ENCODE measurements at regions not wholly inside any gene's neighbourhood (a gene's known extent, or its start where the extent isn't known, plus 50 kb on each side); places are given as distances from the start of the nearest gene placed in this dataset.

- DNase-seq, result no peak
- in situ Hi-C loops (cut with MboI; ENCODE audit: low pct_unique_long_range_greater_than_20kb, low sequenced_read_pairs), result no loop called here
Observed at GRCh38 chr1:222037720-222038119, 295.8 kb upstream of the DUSP10 start.

DNA sequence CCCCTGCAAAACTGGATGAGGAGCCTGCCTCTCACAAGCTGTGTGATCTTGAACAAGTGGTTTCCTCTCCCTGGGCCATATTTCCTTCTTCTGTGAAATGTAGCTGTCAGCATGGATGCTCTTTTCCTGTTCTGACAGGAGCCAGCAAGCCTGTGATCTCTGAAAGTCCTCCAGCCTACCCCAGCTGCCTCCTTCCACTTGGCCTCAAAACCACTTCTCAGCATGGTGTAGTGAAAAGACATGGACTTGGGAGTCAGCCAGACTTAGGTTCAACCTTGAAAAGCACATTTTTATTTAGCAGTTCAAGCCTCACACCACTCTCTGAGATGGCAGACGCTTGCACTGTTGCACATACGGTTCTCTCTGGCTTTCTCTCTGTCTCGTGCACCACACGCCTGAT, 292.9 kb upstream of the DUSP10 start:
- no peak for DNase-seq
- in situ Hi-C loops (cut with MboI; ENCODE audit: low pct_unique_long_range_greater_than_20kb, low sequenced_read_pairs), result no loop called here

DNA sequence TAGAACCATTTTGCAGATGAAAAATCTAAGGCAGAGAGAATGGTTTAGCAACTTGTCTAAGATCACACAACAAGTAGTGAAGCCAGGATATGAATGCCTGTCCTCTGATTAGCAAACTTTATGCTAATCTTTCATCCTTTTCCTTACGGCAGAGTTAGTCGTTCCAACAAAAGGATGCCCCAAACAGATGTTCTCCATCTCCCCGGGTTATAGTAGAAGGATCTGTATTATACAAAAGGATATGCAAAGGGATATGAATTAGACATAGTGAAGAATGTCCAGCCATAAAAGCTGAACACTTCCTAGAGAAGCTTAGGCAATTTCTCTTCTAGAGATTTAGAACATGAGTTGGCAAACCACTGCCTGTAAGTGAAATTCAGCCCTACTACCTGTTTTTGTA, 291.6 kb upstream of the DUSP10 start:
- in situ Hi-C loops (cut with MboI; ENCODE audit: low pct_unique_long_range_greater_than_20kb, low sequenced_read_pairs), result no loop called here
- no peak for DNase-seq

DNA sequence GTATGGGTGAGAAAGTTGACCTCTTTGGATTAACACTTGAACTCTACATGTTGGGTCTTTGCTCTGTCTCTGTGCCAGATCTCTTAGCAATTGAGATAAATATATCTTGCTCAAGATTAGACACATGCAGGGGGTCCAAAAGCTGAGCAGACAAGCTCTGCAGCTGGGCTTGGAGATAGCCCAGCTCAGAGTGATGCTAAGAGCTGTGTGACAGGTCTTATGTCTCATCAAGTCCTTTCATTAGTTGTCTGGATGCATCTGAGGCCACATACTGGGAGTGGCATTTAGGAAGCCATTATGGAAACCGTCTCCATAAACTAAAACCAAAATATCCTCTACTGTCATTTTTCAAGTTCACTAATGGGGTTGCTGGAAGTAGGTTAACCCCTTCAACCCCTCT, 289.4 kb upstream of the DUSP10 start:
- DNase-seq, result no peak
- in situ Hi-C loops (cut with MboI; ENCODE audit: low pct_unique_long_range_greater_than_20kb, low sequenced_read_pairs), result no loop called here

GRCh38 chr1:222028676-222029075, 286.8 kb upstream of the DUSP10 start:
- DNase-seq, result no peak
- in situ Hi-C loops (cut with MboI; ENCODE audit: low pct_unique_long_range_greater_than_20kb, low sequenced_read_pairs), result no loop called here

DNA sequence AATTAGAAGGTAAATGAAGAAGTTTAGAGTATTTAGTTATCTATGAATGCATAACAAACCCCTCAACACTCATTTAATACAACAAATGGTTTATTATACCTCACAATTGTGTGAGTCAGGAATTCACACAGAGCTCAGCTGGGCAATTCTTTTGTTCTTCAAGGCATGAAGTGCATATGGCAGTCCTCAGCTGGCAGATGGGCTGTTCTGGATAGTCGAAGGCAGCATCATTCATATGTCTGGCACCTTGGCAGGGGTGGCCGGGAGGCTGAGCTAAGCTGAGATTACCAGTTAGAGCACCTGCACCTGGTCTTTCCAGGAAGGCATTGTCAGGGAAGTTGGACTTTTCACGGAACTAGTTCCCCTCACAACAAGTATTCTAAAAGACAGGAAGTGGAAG, 286.2 kb upstream of the DUSP10 start:
- in situ Hi-C loops (cut with MboI; ENCODE audit: low pct_unique_long_range_greater_than_20kb, low sequenced_read_pairs), result no loop called here
- DNase-seq, result no peak

DNA sequence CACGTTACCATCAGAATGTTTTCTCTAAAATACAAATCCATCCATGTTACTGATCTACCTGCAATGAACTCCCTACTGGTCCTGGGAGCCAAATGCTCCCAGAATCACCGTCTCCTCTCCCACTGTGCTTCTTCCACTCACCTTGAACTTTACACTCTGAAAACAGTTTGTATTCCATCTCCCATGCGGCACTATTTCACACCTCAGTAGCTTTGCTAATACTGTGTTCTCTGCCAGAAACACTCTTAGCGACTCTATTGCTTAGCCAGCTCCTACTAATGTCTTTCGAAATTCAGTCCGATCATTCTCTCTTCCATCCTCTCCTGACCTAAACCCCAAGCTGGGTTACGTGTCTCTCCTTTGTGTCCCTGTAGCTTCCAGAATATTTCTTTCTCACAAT, 284.4 kb upstream of the DUSP10 start:
- no peak for DNase-seq
- in situ Hi-C loops (cut with MboI; ENCODE audit: low pct_unique_long_range_greater_than_20kb, low sequenced_read_pairs), result no loop called here

- DNase-seq, result no peak
- in situ Hi-C loops (cut with MboI; ENCODE audit: low pct_unique_long_range_greater_than_20kb, low sequenced_read_pairs), result no loop called here
Observed at GRCh38 chr1:222023025-222023424, 281.1 kb upstream of the DUSP10 start.

- no peak for DNase-seq
- in situ Hi-C loops (cut with MboI; ENCODE audit: low pct_unique_long_range_greater_than_20kb, low sequenced_read_pairs), result no loop called here
Observed at GRCh38 chr1:222021129-222021528, 279.2 kb upstream of the DUSP10 start.

DNA sequence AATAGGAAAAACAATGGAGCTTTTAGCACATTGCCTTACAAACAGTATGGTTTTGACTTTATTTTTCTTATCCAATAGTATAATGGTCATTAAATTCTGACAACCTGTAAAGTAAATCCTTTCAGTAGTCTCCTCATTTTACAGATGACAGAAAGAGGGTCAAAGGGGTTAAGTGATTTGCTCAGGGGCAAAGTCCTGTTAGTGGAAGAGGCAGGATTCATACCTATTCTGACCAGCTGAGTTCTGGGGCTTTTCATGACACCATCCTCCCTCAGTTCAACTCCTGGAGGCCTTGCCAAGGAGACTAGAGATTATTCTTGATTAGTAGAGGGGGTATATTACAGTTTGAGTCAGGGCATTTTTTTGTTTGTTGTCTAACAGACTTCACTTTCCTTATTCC, 278.7 kb upstream of the DUSP10 start:
- in situ Hi-C loops (cut with MboI; ENCODE audit: low pct_unique_long_range_greater_than_20kb, low sequenced_read_pairs), result no loop called here

DNA sequence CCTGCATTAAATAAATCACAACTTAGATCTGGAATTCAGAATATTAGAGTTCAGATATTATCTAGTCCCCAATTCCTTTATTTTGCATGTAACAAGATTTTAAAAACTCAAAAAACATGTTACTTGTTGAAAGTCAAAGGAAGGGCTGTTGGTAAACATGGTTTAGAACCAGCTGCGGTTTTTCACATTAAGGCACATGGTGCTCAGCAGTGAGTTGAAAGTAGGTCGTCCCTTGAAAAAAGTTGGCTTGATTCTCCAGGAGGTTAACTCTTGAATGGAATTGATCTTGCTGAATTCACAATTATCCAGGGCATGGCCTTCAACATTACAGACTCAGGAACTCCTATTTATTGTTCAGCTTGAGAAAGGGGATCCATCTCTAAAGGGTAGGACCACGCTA, 277.1 kb upstream of the DUSP10 start:
- in situ Hi-C loops (cut with MboI; ENCODE audit: low pct_unique_long_range_greater_than_20kb, low sequenced_read_pairs), result no loop called here
- no peak for DNase-seq

More for the DNA sequence above, 278.7 kb upstream of the DUSP10 start:
- DNase-seq, result no peak

DNA sequence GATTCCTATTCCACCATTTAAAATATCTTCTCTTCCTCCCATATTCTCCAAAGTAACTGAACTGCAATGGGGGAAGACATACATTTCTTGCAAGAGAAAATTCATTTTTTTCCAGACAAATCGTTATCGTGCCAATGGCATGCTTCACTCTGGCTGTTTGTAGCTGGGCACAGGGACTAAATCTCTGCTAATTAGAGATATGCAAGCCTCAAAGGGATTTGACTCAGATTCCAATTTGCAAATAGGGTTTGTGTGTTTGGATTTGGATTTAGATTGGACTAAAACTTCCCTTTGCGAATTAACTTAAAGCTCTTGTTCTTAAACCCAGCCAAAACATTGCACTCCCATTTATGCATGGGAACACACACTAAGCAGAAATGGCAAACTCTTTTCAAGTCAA, 276.2 kb upstream of the DUSP10 start:
- DNase-seq, result no peak
- in situ Hi-C loops (cut with MboI; ENCODE audit: low pct_unique_long_range_greater_than_20kb, low sequenced_read_pairs), result no loop called here

DNA sequence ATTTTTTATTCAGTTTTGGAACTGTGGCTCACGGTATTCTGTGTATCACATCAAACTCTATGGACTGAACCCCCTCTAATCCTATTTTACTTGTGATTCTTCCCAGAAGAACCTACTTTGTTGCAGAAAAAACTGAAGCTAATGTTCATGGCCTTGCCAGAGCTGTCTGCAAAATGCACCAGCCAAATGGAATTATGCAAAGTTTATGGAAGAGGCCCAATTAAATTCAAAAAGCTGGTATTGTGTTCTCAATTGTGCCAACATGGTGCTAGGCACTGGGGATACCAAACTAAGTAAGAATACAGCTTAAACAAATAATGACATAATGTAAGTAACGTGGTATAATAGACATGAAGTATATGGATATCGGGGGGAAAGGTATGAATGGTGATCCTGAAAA, 273.8 kb upstream of the DUSP10 start:
- no peak for DNase-seq
- in situ Hi-C loops (cut with MboI; ENCODE audit: low pct_unique_long_range_greater_than_20kb, low sequenced_read_pairs), result no loop called here

GRCh38 chr1:222014001-222014400, 272.1 kb upstream of the DUSP10 start:
- no peak for DNase-seq
- in situ Hi-C loops (cut with MboI; ENCODE audit: low pct_unique_long_range_greater_than_20kb, low sequenced_read_pairs), result no loop called here

GRCh38 chr1:222012816-222013215, 270.9 kb upstream of the DUSP10 start:
- in situ Hi-C loops (cut with MboI; ENCODE audit: low pct_unique_long_range_greater_than_20kb, low sequenced_read_pairs), result no loop called here
- DNase-seq, result no peak

DNA sequence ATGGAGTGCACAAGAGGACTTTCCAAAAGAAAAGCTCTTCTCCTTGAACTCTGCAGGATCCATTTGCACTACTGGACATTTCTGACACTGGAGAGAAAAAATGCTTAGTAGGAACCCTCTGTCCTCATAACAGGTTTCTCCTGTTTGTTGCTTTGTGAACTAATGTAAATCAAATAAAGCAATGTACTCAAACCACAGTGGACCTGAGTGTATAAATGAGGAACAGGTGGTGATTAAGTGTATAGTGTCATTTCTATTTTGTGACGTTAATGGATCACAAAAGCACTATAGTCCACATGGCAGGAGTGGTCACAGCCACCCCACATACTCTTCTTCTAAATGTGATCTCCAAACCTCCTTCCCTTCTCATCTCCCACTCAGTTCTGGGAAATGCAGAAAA, 268.4 kb upstream of the DUSP10 start:
- in situ Hi-C loops (cut with MboI; ENCODE audit: low pct_unique_long_range_greater_than_20kb, low sequenced_read_pairs), result no loop called here
- no peak for DNase-seq

DNA sequence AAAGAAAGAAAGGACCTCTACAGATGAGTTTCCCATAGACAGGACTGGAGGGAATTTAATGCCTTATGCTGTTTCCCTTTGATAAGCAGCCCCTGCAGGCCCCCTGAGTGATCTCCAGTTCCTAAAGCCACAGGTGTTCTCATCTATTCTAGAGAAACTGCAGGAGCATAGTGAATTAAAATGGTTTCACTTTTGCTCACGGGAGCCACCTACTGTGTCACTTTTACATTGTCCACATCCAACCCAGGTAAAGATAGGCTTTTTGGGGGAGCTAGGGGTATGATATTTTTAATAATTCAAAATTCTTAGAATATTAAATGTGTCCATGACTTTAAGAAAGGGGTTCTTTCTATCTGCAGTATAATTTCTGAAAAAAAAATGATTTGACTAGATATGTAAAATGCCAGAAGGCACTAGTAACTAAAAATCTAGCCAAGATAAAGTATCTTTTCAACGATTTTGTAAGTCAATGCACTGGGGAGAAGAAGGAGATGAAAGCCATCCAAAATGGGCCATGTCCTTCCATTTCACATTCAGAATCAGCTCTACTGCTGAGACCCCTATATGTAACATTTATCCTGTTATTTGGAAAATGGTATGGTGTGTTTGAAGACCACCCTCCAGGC, 267.3 kb upstream of the DUSP10 start:
- in situ Hi-C loops (cut with MboI; ENCODE audit: low pct_unique_long_range_greater_than_20kb, low sequenced_read_pairs), result no loop called here
- DNase-seq, result peak; percentile 24

GRCh38 chr1:222006715-222007114, 264.8 kb upstream of the DUSP10 start:
- in situ Hi-C loops (cut with MboI; ENCODE audit: low pct_unique_long_range_greater_than_20kb, low sequenced_read_pairs), result no loop called here
- no peak for DNase-seq

- in situ Hi-C loops (cut with MboI; ENCODE audit: low pct_unique_long_range_greater_than_20kb, low sequenced_read_pairs), result no loop called here
- no peak for DNase-seq
Observed at GRCh38 chr1:222004784-222005183, 262.9 kb upstream of the DUSP10 start.

DNA sequence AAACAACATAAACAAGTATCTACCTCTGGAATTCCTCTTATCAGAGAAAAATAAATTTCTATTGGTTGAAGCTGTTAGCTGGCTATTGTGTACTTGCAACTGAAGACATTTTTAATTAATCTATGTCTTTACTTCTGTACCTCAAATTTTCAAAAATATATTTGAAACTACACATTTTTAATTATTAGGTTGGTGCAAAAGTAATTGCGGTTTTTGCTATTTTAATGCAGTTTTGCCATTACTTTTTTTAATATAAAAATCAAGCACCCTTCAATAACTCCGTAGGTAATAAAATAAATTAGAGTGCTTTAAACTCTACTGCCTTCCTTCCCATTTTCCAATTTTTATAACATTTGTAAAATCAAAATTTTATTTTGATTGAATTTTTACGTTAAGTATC, 262.1 kb upstream of the DUSP10 start:
- DNase-seq, result no peak
- in situ Hi-C loops (cut with MboI; ENCODE audit: low pct_unique_long_range_greater_than_20kb, low sequenced_read_pairs), result no loop called here

GRCh38 chr1:222002503-222002902, 260.6 kb upstream of the DUSP10 start:
- in situ Hi-C loops (cut with MboI; ENCODE audit: low pct_unique_long_range_greater_than_20kb, low sequenced_read_pairs), result no loop called here
- DNase-seq, result no peak

DNA sequence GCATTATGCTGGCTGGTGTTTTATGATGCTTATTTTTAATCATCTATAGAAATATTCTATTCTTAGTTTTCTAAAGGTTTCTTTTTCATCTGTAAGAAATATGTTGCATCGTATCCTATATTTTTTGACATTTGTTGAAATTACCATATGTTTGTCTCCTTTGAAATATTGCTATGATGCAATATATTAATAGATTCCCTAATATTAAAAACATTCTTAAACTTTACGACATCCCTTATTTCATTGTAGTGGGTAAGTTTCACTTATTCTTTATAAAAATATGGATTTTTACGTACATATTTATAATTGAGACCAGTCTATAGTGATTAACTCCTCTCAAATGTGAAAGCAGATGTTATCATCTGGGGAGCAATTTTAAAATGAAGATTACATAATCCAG, 258.2 kb upstream of the DUSP10 start:
- in situ Hi-C loops (cut with MboI; ENCODE audit: low pct_unique_long_range_greater_than_20kb, low sequenced_read_pairs), result no loop called here
- DNase-seq, result no peak

Data from KBM-7 (cell line).